SK-N-DZ (cell line): ENCODE measurements at regions not wholly inside any gene's neighbourhood (a gene's known extent, or its start where the extent isn't known, plus 50 kb on each side); places are given as distances from the start of the nearest gene placed in this dataset.
"Not testable (repeated sequence)": the region's sequence is repeated elsewhere in the genome, so short reads cannot be mapped to it uniquely, and the experiment has no call there.

ENCODE experiments used
- DNase-seq: peaks from one replicate; pipeline ENCODE4 v3.0.0-alpha.2; 2015; ENCODE audit warnings: low spot score

DNA sequence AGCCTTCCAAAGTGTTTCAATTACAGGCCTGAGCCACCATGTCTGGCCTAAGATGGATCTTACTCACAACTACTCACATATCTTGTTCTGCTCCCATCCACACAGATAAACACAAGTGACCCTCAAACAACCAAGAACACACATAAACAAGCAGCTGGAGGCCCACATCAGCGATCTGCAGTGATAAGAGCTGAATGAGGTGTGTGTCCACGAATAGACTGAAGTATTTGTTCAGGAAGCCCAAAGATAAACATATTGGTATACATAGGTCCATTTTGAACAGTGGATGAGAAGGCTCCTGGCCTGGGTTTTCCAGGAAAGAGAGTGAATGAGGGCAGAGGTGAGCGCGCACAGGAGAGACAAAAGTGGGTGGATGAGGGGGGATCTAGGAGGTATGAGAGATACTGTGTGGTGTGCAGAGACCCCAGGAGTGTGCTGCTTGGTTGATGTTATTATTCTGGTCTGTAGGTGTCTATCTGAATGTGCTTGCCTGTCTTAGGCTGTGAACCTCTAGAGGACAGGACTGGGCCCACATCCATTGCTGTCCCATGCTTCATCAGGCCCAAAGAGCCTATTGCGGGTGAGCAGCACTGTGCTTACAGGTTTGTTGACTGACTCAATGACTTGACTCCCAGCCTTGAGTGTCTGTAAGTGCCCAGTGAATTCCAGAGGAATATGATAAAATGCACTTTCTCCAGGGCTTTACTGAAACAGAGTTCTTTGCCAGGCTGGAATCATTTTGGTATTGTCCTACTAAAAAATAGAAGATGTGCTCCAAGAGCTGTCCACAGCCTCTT, 79.9 kb upstream of the ATP1A1 start:
- DNase-seq = no peak

DNA sequence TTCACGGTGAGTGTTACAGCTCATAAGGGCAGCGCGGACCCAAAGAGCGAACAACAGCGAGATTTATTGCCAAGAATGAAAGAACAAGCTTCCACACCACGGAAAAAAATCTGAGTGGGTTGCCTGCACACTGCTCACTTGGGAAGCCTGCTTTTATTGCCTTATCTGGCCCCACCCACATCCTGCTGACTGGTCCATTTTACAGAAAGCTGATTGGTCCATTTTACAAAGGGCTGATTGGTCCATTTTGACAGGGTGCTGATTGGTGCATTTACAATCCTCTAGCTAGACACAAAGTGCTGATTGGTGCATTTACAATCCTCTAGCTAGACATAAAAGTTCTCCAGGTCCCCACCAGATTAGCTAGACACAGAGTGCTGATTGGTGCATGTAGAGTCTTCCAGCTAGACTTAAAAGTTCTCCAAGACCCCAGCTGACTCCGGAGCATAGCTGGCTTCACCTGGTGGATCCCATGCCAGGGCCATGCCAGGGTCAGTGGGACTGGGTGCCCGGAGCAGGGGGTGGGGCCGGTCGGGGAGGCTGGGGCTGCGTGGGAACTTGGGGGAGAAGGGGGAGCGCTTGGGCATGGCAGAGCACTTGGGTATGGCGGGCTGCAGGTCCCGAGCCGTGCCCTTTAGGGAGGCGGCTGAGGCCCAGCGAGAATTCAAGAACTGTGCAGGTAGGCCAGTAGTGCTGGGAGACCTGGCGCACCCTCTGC, 75.4 kb upstream of the ATP1A1 start:
- DNase-seq = no peak

DNA sequence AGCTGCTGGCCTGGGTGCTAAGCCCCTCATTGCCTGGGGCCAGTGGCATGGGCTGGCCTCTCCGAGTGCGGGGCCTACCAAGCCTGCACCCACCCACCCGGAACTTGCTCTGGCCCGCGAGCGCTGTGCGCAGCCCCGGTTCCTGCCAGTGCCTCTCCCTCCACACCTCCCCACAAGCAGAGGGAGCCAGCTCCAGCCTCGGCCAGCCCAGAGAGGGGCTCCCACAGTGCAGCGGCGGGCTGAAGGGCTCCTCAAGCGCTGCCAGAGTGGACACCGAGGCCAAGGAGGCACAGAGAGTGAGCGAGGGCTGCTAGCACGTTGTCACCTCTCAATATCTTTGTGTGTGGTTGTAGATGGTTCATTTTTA, 74.8 kb upstream of the ATP1A1 start:
- DNase-seq = not testable (repeated sequence)

DNA sequence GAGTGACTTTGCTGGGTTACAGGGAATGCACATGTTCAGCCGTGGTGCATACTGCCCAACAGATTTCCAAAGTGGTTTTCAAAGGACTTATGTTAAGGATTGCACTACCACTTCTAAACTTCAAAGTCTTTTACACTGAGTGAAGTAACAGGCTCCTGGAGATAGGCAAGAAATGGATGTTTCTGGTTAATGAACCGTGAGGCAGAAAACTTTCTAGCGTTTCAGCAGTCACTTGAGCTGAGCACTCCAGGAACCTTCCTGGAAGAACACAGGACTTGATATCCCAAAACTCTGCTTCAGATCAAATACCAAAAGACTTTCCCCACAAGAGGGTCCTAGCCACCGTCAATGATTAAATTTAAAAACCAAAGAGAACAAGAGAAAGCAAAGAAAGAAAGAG, 74.3 kb upstream of the ATP1A1 start:
- no peak for DNase-seq

DNA sequence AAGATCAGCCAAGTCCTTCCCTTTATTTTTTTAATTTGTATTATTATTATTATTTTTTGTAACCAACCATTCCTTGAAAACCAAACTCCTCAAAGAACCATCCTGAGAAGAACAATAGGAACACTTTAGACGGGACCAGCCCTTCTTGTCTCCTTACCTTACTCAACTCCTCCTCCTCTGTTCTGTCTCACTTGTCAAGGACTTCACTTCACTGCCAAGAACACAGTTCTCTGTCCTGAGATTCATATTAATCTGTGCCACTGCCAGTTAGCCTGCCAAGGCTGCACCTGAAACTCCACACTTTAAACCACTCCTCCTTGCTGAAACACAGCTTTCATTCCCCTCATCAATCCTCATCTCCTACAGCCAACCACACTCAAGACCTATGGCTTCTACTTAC, 73.8 kb upstream of the ATP1A1 start:
- DNase-seq = no peak

DNA sequence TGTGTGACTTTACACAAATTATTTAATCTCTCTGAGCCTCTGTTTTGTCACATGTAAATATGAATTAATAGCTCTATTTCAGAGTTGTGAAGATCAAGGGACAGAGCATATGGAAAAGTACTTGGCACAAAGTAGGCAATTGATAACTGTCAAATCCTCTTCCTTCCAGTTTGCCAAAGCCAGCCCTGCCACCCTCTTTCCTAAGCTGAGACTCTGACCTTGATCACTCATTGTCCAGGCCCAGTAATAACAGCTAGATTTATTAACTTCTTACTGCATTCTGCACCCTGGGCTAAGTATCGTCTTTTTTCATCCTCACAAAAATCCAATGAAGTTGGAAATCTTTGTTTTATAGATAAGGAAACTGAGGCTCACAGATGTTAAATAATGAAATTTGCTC, 70.8 kb upstream of the ATP1A1 start:
- DNase-seq = no peak

DNA sequence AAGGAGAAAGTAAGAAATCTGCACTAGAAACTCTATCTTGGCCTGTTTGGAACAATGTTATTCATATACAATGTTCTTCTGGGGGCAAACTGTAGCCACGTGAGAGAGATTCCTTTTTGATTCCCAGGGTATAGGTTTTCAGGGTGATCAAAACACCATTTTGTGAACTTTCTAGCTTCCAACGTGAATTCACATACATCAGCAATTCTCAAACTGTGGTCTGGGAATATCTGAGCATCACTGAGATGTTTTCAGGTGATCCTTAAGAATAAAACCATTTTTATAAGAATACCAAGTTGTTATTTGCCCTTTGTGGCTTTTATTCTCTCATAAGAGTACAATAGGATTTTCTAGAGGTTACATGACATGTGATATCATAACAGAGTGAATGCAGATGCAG, 66.9 kb upstream of the ATP1A1 start:
- no peak for DNase-seq

DNA sequence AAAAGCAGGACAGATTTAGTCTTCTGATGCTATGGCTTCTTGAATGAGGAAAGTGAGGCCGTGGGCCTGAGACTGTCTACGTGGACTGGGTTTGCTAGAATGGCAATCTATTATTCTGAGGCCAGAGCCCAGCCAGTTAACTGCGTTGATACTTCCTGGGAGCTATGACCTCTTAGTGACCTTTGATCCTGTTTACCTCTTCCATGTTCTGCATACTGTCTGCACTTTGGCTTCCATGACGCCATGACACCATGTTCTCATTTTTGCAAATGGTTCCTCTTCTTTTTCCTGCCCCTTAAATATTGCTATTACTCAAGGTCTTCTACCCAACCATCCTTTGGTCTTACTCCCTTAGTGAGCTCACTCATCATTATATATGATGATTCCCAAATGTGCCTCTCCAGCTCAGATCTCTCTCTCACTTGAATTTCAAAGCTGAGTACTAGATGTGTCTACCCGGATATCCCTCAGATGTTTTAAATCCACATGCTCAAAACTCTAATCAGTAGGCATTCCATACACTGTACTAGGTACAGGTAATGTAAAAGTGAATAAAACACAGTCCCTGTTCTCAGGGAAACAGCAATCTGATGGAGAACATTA, 66.1 kb upstream of the ATP1A1 start:
- DNase-seq = no peak

DNA sequence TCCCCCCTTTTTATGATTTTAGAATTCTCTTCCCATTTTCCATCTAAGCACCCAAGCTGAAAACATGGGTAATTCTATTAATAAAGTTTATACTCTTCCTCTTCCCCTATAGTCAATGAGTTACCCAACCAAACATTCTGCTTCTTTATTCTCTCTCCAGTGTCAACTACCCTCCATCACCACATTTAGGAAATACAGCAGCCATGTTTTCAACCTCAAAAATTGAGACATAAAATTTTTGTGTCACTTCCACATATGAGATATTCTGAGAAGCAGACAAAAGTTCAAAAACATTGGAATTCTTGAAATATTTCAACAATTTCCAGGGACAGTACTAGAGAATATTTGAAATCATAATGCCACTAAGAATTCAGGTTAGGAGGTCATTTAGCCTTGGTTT, 64.8 kb upstream of the ATP1A1 start:
- DNase-seq = no peak

DNA sequence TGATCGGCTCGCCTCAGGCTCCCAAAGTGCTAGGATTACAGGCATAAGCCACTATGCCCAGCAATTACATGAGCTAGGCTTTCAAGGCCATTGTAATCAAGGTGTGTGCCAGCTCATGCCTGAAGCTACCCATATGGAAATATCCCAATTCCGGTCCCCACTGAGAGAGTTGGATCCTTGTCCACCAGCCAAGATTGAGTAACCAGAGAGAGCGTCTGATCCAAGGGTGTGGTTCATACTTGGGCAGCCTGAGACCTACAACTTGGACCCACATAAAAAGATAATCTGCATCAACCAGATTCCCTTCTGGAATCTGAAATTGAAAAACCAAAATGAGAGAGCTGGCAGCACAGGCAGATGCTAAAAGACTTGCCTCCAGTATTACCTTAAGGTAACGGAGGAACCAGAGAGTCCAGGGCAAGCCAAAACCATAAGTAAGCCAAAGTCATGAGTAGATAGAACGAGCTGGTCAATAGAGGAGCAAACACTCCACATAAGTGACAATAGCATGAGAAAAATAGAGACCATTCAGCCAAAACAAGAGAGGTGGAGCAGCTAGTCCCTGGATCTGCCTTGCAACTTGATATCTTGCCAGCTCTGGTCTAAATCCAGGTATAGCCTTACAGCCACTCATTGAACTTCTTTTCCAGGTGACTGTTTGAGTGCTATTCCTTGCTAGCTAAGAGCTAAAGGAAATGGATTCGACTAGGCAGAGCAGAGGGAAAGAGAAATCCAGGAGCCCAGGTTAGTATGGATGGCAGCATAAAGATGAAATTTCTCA, 63.8 kb upstream of the ATP1A1 start:
- no peak for DNase-seq

DNA sequence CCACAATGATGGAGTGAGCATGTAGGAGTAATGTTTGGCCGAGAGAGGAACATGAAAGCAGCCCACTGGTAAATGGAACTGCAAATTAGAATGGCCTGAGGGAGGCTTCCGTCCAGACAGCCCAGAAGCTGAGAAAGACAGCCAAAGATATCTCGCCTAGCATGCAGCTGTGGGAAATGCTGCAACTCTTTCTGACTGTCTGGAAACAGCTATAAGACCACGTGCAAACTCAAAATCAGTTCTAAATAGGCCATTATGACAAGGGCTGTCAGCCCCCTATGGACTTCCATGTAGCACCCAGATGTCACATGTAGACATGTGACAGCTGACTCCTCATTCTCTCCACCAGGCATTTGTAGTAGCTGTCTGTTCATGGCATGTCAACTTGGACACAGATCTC, 62.9 kb upstream of the ATP1A1 start:
- no peak for DNase-seq

DNA sequence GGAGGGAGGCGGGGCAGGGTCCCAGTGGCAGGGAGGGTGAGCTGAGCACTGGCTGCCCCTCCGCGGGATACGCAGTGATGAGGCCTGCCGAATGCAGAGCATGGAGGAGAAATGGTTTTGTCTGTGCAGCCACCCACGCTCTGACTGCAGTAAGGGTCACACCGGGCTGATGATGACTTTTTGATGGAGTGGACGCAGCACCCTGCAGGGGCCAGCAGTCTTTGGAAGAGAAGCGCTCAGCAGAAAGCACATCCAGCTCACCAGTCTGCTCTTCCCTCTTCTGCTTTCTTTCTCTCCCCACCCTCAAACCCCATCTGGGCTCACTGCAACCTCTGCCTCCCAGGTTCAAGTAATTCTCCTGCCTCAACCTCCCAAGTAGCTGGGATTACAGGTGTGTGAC, 61.9 kb upstream of the ATP1A1 start:
- no peak for DNase-seq

DNA sequence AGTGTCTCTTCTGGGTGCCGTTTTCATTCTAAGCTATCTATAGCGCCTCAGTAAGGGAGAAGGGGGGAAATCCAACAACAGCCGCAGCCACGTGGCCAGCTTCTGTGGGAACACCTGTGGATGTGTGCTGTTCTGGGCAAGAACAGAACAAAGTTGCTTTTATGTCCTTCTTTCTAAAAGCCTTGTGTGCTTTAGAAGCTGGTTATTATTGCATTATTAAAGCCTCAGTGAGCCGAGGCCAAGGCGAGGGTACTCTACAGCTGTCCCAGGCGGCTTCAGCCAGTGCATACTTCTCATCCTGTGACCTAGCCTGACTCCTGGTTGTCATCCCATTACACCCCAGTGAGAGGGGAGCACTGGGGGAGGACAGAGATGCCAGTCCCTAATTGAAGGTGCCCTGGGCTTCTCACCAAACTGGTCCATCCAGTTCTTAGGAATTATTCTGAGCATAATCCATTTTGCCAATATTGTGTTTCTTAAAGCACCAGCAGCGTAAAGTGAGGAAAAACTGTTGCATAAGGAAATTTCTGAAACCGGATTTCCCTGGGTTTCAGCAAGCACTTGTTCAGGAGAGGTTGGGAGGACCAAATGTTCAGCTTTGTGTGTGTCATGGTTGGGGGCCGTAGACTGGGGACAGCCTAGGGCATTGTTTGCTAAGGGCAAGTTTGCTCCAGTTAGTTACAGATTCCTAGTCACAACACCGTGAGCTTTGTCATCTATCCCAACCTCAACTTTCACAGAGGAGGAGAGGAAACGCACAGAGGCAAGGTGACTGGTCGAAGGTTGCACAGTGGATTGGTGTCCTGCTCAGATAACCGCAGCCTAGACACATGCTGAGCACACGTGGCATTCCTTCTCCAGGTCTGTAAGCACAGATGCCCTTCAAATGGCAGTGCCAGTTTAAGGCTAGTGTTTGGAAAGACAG, 61.0 kb upstream of the ATP1A1 start:
- DNase-seq = no peak

DNA sequence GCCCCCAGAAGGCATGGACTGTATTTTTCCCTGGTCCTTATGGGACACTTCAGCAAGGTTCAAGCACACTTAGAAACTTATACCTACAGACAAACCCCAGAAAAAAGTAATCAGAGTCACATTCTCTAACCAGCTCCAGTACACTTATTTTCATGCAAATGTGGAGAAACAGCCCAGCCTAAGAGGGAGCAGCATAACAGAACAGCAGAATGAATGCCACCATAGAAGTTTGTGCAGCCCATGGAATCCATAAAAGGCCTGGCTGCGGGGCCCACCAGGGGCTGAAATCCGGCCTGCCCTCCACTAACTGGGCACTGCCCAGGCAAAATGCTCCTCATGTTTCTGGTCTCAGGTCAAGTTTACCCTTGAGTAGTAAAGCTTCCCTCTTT, 60.4 kb upstream of the ATP1A1 start:
- DNase-seq = no peak

DNA sequence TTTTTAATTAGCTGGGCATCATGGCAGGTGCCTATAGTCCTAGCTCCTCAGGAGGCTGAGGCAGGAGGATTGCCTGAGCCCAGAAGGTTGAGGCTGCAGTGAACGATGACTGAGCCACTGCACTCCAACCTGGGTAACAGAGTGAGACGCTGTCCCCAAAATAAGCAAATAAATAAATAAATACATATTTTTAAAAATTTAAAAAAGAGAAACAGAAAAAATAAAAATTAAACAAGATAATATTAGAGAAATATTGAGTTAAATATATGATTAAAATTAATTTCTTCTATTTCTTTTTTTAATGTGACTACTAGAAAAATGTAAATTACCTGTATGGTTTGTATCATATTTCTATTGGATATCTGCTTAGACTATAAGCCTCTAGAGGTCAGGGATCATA, 59.3 kb upstream of the ATP1A1 start:
- DNase-seq = no peak

DNA sequence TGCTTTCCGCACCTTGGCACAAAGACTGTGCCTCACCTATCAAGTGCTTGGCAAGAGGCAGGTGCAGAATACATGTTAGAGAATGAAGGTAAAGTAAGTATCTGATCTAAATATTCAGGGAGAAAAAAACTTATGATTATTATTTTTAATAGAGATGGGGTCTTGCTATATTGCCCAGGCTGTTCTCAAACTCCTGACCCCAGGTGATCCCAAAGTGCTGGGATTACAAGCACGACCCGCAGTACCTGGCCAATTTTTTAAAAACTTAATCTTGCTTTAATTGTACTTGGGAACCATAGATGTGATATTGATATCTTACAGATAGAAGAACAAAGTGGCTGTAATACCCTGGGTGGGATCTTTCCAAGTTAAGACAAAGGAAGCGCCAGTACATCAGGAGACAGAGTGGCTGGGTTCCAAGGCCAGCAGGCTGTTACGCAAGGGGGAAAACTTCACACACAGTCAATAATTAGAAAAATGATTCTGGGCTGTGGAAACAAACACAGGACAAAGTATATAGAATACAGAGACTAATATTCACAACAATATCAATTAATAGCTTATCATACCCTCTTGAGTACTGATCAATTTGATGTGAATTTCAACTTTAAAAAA, 58.6 kb upstream of the ATP1A1 start:
- DNase-seq = no peak

DNA sequence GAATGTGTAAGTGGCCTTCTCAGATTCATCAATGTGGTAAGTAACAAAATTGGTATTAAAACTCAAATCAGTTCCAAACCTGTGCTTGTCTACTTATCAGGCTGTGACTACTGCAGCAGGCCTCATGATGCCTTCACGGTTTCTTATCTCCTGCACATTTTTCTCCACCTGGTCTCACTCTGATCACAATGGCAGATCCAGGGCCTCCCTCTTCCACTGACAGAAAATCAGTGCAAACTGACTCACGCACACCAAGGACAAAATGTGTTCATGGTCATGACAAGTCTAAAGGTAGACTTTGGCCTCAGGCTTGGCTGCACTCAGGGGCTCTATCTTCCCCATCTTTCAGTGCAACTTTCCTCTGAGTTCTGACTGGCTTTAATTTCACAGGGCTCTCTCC, 56.7 kb upstream of the ATP1A1 start:
- DNase-seq = no peak

DNA sequence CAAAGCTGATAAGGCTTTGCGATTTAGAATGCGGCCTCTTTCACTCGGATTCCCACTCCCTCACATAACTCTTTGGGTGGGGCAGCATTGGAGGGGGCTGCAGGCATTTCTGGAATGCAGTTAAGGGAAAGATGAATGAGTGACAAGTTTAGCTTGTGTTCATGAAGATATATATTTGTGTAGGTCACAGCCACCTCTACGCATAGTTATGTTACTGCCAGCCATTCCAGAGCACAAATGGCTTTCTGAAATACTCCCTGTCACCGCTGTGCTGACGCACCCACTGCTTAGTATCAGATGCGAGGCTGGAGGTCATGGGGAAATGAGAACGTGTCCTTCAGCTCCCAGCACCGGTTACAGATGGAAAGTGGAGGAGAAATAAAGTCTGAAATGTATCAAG, 54.1 kb upstream of the ATP1A1 start:
- DNase-seq = no peak

DNA sequence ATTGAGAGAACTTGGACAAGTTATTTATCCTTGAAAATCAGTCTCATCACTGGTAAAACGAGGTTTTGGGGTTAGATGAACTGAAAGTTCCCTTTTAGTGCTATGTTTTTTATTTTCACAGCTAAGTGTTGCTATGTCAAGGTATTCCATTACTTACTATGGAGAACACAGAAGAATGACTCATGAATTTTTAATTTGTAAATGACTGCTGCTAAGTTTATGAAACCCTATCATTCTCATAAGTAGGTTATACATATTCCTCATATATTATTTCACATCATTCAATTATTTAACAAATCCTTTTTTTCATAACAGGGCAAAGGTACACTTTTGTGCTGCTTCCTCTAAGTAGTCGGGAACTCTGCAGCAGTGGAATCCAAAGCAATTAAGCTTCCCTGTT, 52.2 kb upstream of the ATP1A1 start:
- DNase-seq = no peak

DNA sequence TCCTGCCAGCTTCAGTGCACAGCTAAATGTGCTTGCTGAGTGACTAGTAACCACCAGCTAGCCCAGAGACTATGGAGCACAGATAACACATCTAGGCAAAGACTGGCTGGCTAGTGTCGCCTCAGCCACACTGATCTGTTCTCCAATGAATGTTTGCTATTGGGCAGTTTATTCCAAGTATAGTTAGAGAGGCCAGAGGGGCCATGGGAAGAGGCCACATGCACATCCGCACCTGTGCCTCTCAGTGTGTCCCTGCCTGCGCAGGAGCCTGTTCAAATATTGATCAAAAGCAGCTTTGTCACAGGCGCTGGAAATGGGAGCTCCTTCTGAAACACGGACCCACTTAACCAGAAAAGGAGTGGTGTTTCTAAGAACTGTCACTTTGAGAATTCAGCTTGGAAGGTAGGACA, 51.3 kb upstream of the ATP1A1 start:
- no peak for DNase-seq
